ENCODE measurements at regions not wholly inside any gene's neighbourhood (a gene's known extent, or its start where the extent isn't known, plus 50 kb on each side); places are given as distances from the start of the nearest gene placed in this dataset.
"Not testable (repeated sequence)": the region's sequence is repeated elsewhere in the genome, so short reads cannot be mapped to it uniquely, and the experiment has no call there.

DNA sequence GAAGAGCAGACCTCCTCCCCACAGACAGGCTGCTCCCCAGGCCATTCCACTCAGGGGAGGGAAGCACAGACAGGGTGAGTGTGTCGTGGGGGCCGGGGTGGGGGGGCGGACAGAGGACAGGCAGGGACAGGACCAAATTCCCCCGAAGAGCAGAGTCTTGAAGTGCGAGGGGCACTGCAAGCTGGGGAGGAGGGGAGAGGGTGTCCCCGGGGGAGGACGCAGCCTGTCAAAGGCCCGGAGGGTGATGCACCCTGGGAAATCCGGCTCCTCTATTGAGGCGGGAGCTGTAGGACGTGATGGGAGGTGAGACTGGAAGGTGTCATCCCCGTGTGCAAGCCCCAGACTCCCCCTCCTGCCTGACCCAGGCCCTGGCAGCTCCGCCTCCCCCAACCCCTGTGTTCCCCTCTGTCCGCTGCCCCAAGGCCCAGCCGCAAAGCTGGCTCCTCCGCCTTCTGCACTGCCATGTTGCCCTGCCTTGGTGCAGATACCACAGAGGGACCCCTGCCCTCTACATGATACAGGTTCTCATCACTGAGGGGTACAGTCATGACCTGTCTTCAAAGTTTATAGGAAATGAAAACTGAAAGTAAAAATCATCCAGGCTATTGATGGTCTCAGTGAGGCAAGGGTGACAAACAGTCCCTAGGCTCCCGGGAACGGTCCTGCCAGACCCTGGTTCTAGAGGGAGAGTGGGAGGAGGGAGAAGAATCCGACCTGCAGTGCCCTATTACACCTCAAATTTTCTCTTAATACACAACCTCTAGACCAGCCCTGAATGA lies 76.3 kb upstream of the IQSEC1 start:
- DNase-seq (ENCODE audit: low spot score) = no peak

DNA sequence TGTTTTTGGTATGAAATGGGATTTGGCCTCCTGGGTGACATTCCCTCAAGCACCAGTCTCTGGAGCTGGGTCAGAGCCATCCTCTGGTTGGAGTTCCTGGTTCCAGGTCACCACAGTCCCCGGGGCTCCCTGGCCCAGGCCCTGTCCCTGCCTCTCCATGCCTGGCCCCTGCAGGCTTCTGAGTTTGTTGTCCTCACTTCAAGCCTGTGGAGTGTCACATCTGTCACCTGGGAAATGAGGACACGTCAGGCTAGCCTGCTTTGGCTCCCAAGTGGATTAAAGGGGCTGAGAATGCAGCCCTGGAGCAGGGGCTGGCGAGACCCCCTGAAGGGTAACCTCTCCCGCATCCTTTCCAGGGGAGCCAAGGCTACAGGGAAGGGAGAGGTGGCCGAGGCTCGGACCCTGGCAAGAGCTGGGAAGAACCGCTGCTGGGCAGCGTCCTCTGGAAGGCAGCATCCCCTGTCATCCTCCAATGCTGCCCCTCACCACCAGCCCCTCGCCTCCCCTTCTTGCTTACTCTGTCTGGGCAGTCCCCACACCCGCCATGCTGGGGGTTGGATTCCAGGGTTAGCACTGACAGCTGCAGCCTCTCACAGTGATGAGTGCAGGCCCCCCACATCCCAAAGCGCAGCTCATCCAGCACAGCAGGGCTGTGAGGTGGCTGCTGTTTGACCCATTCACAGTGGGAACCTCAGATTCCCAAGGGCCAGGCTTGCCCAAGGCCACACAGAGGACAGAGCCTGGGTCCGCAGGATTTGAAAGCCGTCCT lies 75.5 kb upstream of the IQSEC1 start:
- DNase-seq (ENCODE audit: low spot score) = no peak

DNA sequence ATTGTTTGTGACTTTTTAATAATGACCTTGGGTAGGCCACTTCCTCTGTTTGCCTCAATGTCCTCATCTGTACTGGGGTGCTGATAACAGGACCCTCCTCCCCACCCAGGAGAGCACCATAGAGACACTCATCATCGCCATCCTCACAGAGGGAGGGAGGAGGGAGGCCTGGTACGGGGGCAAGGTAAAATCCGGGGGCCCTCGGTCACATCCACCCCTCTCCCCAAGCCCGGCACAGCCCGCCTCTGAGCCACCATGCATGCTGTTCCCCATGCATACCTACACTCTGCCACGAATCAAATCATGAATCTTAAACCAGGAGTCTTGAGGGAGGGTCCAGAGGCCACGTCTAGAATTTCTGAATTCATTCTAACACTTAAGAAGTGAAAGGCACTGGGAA lies 74.9 kb upstream of the IQSEC1 start:
- DNase-seq (ENCODE audit: low spot score) = no peak

DNA sequence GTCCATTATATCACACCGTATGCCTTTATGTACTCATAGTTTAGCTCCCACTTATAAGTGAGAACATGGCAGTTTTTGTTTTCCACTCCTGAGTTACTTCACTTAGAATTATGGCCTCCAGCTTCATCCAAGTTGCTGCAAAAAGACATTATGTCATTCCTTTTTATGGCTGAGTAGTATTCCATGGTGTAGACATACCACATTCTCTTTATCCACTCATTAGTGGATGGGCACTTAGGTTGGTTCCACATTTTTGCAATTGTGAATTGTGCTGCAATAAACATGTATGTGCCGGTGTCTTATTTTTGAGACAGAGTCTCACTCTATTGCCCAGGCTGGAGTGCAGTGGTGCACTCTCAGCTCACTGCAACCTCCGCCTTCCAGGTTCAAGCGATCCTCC lies 74.1 kb upstream of the IQSEC1 start:
- no peak for DNase-seq (ENCODE audit: low spot score)

DNA sequence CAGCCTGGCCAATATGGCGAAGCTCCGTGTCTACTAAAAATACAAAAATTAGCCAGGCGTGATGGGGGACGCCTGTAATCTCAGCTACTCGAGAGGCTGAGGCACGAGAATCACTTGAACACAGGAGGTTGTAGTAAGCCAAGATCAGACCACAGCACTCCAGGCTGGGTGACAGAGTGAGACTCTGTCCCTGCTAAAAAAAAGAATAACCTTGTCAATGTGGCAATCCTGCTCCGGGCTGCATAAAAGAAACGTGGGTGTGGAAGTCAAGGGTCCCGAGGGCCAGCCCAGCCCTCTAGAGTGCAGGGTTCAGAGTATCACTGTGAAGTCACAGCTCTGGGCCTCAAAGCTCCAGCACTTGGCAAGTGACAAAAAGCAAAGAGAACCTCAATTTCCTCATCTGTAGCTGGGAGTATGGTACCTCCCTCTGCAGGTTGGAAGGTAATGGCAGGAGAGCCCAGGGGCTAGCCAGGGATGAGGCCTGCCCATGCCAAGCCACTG lies 73.5 kb upstream of the IQSEC1 start:
- DNase-seq (ENCODE audit: low spot score) = no peak

DNA sequence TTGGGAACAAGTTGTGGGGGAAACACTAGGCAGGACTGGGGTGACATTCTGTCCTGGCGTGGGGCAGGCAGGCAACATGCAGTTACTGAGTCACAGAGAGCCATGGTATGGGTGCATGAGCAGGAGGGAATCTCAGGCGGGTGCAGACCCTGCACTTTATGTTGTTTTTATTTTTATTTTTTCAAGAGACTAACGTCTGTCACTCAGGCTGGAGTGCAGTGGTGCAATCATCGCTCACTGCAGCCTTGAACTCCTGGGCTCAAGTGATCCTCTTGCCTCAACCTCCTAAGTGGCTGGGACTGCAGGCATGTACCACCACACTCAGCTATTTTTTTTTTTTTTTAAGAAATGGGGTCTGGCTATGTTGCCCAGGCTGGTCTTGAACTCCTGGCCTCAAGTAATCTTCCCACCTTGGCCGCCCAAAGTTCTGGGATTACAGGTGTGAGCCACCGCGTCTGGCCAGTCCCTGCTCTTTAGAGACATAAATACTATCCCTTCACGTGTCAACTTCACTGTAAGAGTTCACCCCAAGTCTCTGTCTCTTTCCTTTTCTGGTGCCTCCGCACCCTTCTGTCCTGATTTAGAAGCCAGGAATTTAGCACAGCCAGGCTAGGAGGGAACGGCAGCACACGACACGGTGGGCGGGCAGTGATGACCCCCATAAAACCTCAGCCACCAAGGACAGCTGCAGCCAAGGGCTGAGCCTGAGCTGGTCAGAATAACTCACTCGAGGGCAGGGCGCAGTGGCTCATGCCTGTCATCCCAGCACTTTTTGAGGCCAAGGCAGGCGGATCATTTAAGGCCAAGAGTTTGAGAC lies 72.8 kb upstream of the IQSEC1 start:
- no peak for DNase-seq (ENCODE audit: low spot score)

DNA sequence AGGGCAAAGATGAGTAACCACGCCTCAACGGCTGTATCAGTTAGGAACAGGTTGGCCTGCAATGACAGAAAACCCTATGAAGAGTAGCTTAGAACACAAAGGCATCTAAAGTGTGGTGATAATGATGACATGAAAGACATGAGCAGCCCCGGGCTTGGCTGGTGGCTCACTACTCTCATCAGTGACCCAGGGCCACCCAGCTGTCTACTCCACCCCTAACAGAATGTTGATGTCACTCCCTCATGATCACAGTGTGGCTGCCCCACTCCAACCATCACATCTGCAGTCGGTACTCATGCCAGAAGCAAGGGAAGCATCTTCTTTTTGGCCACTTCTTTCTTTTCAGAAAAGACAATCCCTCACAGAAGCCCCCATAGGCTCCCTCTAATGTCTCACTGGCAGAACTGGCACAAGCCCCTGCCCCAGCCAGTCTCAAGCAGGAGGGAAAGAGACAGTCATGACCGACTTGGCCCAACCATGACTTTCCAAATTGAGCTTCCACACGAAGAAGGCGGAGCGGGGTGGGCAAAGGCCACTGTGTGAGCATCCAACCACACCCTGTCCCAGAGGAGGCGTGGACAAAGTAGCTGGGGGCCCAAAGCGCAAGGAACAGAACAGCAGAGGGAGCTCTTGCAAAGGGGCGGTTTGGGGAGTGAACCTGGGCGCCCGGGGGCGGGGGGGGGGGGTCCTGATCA lies 72.0 kb upstream of the IQSEC1 start:
- DNase-seq (ENCODE audit: low spot score) = no peak

DNA sequence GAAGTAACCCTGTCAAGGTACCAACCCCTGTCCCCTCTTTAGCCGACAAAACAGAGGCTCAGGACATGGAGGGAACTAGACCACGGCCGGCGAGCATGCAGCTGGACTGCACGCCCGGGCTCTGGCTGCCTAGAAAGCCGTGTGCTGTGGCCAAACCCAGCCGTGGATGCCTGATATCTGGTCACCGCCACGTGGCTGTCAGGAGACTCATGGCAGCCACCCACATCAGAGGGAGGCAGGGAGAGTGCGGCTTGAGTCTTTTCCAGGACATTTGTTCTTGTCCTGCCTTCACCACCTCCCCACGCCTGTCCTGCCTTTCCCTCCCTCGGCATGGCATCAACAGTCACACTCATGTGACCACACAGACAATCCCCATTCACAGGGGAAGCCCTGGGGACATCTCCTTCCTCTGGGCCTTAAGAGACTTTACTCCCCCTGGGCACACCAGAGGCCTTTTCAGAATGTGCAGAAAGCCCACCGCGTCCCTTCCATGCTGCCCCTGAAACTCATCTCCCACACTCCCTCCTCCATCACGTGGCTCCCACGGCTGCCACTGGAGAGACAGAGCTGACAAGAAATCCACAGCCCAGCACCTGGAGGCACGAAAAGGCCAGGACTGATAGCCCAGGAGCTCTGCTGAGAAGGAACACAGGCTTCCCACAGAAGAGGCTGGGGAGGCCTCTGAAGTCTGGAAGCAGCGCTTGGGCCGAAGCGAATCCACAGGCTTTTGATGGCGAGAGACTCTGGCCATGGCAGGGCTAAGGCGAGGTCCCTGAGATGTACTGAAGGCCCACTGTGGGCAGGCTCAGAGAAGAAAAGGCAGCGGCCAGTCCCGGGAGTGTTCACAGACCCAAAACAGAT lies 71.2 kb upstream of the IQSEC1 start:
- DNase-seq (ENCODE audit: low spot score) = no peak

DNA sequence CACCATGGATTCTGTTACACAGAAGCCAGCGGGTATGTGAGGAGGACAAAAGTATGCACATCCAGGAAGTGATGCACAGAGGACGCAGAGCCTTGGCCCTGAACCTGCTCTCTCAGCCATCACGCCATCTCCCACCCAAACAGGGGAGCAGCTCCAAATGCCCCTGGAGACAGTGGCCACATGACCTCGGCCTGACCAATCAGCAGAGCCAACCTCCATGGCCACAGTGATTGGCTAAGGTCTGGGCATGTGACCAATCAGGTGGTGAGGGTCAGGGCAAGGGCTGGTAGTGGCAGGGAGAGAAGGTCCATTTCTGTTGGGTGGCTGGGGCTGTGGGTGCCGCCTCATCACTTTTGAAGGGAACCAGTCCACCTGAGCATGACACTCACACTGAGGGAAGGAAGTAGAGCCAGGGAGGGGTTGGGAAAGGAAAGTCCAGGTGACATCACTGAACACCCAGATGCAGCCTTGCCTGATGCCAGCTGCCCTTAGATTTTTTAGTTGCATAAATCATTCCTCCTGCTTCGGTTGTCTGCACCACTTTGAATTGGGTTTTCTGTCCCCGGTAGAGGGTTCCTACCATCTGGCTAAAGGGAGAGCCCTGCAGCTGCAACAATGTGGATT lies 70.3 kb upstream of the IQSEC1 start:
- no peak for DNase-seq (ENCODE audit: low spot score)

DNA sequence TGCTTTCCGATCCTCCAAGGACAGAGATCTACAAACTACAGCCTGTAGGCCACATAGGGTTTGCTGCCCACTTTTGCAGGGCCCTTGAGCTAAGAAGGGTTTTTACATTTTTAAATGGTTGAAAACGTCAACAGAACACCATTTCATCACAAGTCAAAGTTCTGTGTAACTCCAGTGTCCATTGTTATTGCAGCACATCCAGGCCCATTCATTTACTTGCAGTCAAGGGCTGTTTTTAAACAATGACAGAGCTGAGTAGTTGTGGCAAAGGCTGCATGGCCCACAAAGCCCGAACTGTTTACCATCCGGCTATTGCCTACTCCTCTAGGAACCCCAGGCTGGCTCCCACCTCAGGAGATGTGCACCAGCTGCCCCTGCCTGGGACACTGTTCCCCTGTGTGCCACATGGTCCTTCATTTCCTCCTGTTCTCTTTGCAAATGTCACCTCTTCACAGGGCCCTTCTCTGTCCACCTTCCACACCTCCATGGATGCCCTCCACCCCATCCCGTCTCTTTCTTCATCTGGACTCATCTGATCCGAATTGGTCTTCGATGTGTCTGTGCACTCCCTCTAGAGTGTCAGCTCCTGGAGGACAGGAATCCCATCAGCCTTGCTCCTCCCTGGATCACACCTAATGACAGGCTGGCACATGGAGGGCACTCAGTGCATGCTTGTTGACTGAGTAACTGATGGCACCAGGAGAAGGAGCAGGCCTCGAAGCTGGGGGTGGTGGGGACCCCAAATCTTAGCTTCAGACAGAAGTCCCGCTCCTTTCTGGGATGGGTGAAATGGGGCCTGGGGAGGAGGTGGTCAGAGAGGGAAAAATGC lies 69.5 kb upstream of the IQSEC1 start:
- DNase-seq (ENCODE audit: low spot score) = no peak

DNA sequence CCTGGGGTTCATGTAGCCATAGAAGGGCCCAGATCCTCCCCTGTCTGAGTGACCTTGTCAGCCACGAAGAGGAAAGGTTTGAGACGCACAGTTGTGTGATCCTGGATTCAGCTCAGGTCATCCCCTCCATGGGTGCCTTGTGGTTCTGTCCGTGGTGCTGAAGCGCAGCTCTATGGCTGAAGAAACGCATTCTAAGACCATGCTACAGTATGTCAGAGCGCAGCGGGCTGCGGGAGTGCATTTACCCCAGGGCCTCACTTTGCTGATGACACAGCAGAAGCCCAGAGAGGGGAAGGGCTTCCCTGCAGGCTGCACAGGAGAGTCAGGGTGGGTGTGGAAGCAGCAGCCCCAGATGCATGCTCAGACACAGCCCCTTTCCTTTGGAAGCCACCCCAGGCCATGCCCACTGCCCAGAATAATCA lies 68.8 kb upstream of the IQSEC1 start:
- peak; percentile 37 for DNase-seq (ENCODE audit: low spot score)

DNA sequence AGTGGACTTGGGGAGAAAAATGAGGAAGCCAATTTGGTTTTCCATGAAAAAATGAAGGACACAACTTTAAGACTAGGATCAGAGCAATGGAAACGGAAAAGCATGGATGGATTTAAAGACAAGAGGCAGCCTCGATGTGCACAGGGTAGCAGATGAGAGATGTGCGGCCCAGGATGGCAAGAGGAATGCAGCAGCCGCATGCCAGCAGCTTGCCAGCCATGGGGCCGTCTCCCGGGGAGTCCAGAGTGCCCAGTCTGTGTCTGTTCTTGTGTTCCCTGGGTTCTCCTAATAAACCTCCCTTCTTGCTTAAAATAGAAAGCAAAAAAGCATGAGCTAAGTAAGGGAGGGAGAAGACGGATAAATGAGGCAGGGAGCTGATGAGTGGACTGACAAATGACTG lies 68.0 kb upstream of the IQSEC1 start:
- DNase-seq (ENCODE audit: low spot score) = no peak

DNA sequence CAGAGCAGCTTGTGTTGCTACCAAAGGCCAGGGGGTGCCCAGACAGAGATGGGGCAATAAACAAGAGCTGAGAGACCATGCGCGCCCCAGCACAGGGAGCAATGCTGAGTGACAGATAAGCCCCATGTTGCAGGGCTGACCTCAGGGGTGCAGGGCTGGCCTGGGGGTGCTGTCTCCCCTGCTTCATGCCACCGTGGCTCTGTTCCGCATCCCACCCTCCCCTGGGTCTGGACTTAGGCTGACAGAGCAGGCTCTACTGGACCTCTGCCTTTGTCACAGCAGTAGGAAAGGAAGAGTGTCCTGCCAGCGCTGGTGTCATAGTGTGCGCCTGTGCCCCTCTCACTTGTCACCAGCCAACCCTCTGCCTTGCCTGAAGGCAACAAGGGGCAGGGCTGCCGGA lies 67.4 kb upstream of the IQSEC1 start:
- DNase-seq (ENCODE audit: low spot score) = no peak

DNA sequence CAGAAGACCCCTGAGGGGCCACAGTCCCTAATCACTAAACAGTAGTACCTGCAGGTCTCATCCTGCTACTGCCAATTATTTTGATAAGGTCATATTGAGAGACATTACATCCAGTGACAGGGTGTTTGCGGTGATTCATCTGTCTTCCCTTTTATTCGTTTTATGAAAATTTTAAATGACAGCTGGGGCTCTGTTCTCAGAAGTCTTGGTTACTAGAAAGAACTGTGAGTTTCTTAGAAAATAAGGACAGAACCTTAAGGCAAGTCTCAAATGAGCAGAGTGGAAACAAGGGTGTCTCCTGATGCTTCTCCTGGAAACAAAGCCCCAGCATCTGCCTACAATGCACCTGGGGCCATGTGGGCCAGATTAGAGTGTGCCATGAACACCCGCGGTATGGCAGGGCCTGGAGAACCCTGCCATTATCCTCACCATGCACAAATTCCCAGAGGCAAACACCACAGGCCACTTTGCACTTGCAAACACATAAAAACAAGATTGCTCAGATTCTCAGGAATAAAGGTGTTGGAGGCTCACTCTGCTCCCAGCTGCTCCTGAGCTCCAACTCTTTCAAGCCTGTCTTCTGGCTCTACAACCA lies 66.3 kb upstream of the IQSEC1 start:
- DNase-seq (ENCODE audit: low spot score) = no peak

DNA sequence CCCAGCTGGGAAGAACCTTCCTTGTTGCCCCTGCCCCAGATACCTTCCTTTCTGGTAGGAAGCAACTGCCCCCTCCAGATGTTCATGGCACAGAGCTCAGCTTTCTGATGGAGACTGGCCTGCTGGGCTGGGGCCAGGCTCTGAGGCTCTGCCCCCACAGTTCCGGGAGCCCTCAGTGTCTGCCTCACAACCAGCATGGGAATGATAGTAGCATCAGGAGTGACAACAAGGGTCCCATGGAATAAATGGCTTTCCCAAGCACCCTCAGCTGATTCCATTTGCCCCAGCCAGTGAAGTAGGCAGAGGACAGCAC lies 65.6 kb upstream of the IQSEC1 start:
- DNase-seq (ENCODE audit: low spot score) = no peak

DNA sequence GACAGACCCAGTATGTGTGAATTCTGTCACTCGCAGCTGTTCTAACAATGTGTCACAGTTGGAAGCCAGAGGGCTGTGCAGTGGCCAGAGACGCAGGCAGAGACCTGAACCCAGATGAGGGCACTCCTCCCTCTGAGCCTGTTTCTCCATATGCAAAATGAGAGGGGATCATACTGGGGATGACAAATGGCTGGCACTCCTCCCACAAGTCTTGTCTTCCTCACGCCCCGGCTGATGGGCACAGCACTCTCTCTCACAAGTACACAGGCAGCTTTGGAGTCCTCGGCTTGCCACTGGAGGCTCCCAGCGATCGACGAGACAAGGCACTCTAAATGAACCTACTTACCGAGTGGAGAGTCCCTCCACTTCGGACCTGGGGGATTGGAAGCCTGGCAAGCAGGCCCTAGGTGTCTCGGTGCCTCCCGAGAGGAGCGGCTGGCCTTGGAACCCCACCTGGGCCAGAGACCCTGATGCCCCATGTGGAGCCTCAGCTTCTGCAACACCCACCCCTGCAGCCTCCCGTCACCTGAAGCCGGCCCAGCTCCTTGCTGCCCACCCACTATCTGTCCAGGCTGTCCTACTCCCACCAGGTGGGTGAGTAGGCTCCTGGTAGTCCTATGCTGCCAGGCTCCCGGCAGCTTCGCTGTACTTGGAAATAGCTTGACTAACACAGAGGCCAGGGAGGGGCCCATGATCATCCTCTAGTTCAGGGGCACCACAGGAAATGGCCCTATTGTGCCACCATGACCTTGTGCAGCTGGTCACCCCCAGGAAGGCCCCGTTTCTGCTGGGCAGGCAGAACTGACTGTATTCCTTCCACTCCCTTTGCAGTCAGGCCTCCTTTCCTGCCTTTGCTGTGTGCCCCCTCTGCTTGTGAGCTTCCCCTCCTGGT lies 65.0 kb upstream of the IQSEC1 start:
- DNase-seq (ENCODE audit: low spot score) = no peak

DNA sequence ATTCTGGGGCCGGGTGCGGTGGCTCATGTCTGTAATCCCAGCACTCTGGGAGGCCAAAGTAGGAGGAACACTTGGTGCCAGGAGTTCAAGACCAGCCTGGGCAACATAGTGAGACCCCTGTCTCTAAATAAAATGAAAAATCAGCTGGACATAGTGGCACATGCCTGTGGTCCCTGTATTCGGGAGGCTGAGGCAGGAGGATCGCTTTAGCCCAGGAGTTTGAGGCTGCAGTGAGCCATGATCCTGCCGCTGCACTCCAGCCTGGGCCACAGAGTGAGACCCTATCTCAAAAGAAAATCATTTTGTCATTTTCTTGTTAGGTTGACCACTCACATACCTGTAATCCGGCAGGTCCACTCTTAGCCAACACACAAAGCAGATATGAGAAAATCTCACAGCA lies 63.6 kb upstream of the IQSEC1 start:
- DNase-seq (ENCODE audit: low spot score) = not testable (repeated sequence)

DNA sequence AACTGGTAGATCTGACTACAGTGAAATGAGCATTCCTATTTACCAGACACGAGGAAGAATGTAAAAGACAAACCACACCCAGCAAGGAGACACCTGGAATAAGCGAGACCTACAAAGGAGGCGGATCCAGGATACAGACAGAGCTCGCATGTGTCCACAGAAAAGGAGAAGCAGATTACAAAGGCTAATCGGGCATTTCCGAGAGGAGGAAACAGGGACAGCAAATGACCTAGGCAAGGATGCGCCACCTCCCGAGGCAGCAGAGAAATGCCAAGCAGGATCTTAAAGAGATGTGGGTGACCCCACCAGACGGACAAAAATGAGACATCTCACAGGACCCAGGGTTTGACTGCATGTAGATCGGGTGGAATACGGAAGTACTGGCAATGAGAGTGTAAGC lies 63.2 kb upstream of the IQSEC1 start:
- DNase-seq (ENCODE audit: low spot score) = no peak
